ENCODE measurements at regions not wholly inside any gene's neighbourhood (a gene's known extent, or its start where the extent isn't known, plus 50 kb on each side); places are given as distances from the start of the nearest gene placed in this dataset.

DNA sequence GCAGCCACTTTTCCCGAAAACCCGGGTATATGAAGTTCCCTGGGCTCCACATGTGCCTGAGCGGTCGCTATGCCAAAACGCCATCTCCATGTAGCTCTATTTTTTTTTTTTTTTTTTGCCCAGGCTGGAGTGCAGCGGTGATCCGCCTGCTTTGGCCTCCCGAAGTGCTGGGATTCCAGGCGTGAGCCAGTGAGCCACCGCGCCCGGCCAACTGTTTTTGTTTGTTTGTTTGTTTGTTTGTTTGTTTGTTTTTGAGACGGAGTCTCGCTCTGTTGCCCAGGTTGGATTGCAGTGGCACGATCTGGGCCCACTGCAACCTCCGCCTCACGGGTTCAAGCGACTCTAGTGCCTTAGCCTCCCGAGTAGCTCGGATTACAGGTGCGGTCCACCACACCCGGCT lies 237.5 kb upstream of the IRAK1BP1 start:
- ChIA-PET POLR2A (no interaction called here), CTCF (interaction anchor here (0.6 kb wide), 1 partner anchor 837 kb away, joined by 3 read pairs; no protein-coding TSS in a partner anchor)
- TF ChIP-seq WT1 (tag by site-specific recombination; IDR thresholded peaks at IDR 0.05), result no peak
- TF ChIP-seq ZNF221 (tag by site-specific recombination; IDR thresholded peaks at IDR 0.05; ENCODE audit: borderline replicate concordance), result no peak
- TF ChIP-seq ZNF391 (tag by site-specific recombination; IDR thresholded peaks at IDR 0.05; ENCODE audit: borderline replicate concordance, low read depth), result no peak
- TF ChIP-seq ZNF292 (tag by site-specific recombination; IDR thresholded peaks at IDR 0.05; ENCODE audit: borderline replicate concordance, low read depth), result no peak
- TF ChIP-seq, protein P1, sequence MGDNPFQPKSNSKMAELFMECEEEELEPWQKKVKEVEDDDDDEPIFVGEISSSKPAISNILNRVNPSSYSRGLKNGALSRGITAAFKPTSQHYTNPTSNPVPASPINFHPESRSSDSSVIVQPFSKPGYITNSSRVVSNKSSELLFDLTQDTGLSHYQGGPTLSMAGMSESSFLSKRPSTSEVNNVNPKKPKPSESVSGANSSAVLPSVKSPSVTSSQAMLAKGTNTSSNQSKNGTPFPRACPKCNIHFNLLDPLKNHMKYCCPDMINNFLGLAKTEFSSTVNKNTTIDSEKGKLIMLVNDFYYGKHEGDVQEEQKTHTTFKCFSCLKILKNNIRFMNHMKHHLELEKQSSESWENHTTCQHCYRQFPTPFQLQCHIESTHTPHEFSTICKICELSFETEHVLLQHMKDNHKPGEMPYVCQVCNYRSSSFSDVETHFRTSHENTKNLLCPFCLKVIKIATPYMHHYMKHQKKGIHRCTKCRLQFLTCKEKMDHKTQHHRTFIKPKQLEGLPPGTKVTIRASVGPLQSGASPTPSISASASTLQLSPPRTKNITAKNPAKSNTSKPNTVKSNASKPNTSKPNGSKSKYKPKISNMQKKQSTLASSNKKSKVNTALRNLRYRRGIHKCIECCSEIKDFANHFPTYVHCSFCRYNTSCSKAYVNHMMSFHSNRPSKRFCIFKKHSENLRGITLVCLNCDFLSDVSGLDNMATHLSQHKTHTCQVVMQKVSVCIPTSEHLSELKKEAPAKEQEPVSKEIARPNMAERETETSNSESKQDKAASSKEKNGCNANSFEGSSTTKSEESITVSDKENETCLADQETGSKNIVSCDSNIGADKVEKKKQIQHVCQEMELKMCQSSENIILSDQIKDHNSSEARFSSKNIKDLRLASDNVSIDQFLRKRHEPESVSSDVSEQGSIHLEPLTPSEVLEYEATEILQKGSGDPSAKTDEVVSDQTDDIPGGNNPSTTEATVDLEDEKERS (tag by site-specific recombination; IDR thresholded peaks at IDR 0.05), result no peak
- TF ChIP-seq ZNF146 (tag by site-specific recombination; IDR thresholded peaks at IDR 0.05), result no peak
- no peak for TF ChIP-seq ZNF354C (tag by site-specific recombination; IDR thresholded peaks at IDR 0.05; ENCODE audit: borderline replicate concordance, low read depth)
- TF ChIP-seq ZNF404 (tag by site-specific recombination; IDR thresholded peaks at IDR 0.05), result no peak
- TF ChIP-seq ZNF629 (tag by site-specific recombination; IDR thresholded peaks at IDR 0.05), result no peak
- TF ChIP-seq, protein P2, sequence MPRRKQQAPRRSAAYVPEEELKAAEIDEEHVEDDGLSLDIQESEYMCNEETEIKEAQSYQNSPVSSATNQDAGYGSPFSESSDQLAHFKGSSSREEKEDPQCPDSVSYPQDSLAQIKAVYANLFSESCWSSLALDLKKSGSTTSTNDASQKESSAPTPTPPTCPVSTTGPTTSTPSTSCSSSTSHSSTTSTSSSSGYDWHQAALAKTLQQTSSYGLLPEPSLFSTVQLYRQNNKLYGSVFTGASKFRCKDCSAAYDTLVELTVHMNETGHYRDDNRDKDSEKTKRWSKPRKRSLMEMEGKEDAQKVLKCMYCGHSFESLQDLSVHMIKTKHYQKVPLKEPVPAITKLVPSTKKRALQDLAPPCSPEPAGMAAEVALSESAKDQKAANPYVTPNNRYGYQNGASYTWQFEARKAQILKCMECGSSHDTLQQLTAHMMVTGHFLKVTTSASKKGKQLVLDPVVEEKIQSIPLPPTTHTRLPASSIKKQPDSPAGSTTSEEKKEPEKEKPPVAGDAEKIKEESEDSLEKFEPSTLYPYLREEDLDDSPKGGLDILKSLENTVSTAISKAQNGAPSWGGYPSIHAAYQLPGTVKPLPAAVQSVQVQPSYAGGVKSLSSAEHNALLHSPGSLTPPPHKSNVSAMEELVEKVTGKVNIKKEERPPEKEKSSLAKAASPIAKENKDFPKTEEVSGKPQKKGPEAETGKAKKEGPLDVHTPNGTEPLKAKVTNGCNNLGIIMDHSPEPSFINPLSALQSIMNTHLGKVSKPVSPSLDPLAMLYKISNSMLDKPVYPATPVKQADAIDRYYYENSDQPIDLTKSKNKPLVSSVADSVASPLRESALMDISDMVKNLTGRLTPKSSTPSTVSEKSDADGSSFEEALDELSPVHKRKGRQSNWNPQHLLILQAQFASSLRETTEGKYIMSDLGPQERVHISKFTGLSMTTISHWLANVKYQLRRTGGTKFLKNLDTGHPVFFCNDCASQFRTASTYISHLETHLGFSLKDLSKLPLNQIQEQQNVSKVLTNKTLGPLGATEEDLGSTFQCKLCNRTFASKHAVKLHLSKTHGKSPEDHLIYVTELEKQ (tag by site-specific recombination; IDR thresholded peaks at IDR 0.05; ENCODE audit: borderline replicate concordance), result no peak
- no peak for TF ChIP-seq KLF1 (tag by site-specific recombination; IDR thresholded peaks at IDR 0.05)
- TF ChIP-seq MYNN (tag by site-specific recombination; IDR thresholded peaks at IDR 0.05; ENCODE audit: borderline replicate concordance), result no peak
- TF ChIP-seq ZNF169 (tag by site-specific recombination; IDR thresholded peaks at IDR 0.05), result no peak
- TF ChIP-seq GLI2 (tag by site-specific recombination; IDR thresholded peaks at IDR 0.05; ENCODE audit: borderline replicate concordance, low read depth), result no peak
- TF ChIP-seq ZNF10 (tag by site-specific recombination; IDR thresholded peaks at IDR 0.05), result no peak
- TF ChIP-seq, protein P3, sequence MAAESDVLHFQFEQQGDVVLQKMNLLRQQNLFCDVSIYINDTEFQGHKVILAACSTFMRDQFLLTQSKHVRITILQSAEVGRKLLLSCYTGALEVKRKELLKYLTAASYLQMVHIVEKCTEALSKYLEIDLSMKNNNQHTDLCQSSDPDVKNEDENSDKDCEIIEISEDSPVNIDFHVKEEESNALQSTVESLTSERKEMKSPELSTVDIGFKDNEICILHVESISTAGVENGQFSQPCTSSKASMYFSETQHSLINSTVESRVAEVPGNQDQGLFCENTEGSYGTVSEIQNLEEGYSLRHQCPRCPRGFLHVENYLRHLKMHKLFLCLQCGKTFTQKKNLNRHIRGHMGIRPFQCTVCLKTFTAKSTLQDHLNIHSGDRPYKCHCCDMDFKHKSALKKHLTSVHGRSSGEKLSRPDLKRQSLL (tag by site-specific recombination; IDR thresholded peaks at IDR 0.05), result no peak
- Histone ChIP-seq H3K27ac (ENCODE audit: extremely low read depth, low read depth, low read length) (no peak overlapping the region), H3K36me3 (ENCODE audit: control insufficient read depth in 2 of 2, insufficient read depth in 1 of 2, low read length in 2 of 2) (no peaks in the 10 kb centered on the region), H3K4me1 (ENCODE audit: control insufficient read depth, insufficient read depth, low read length) (no peaks in the 10 kb centered on the region), H3K9me3 (ENCODE audit: control insufficient read depth, insufficient read depth, low read depth, low read length) (no peaks in the 10 kb centered on the region), H3K4me3 (ENCODE audit: low read depth, low read length) (no peak overlapping the region)

DNA sequence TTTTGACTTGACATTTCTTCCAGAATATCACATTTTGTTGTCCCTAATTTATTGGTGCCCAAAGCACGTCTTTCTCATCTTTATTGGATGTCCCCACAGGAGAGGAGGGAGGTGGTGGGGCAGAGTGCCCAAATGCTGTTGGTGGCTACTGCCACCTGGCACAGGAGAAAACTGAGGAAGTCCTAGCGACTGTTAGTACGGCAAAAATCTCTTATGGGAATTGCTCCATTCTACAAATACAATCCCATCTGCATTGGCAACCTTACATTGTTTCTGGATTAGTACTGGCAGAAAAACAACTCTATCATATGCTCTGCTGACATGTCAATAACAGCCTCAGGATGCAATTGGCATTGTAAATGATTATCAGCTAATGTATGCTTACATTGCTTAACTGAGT lies 235.4 kb upstream of the IRAK1BP1 start:
- Histone ChIP-seq H3K36me3 (ENCODE audit: control insufficient read depth in 2 of 2, insufficient read depth in 1 of 2, low read length in 2 of 2) (no peaks in the 10 kb centered on the region), H3K4me3 (ENCODE audit: low read depth, low read length) (no peak overlapping the region), H3K9me3 (ENCODE audit: control insufficient read depth, insufficient read depth, low read depth, low read length) (no peaks in the 10 kb centered on the region), H3K27ac (ENCODE audit: extremely low read depth, low read depth, low read length) (no peak overlapping the region), H3K4me1 (ENCODE audit: control insufficient read depth, insufficient read depth, low read length) (no peaks in the 10 kb centered on the region)
- ChIA-PET POLR2A (no interaction called here), CTCF (no interaction called here)
- TF ChIP-seq ZNF623 (tag by site-specific recombination; IDR thresholded peaks at IDR 0.05), result no peak
- TF ChIP-seq ZNF768 (tag by site-specific recombination; IDR thresholded peaks at IDR 0.05), result no peak
- TF ChIP-seq, protein P4, sequence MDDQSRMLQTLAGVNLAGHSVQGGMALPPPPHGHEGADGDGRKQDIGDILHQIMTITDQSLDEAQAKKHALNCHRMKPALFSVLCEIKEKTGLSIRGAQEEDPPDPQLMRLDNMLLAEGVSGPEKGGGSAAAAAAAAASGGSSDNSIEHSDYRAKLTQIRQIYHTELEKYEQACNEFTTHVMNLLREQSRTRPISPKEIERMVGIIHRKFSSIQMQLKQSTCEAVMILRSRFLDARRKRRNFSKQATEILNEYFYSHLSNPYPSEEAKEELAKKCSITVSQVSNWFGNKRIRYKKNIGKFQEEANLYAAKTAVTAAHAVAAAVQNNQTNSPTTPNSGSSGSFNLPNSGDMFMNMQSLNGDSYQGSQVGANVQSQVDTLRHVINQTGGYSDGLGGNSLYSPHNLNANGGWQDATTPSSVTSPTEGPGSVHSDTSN (CRISPR knock-in tag; IDR thresholded peaks at IDR 0.05), result no peak
- TF ChIP-seq EGR2 (tag by site-specific recombination; IDR thresholded peaks at IDR 0.05; ENCODE audit: low read depth), result no peak
- TF ChIP-seq, protein P5, sequence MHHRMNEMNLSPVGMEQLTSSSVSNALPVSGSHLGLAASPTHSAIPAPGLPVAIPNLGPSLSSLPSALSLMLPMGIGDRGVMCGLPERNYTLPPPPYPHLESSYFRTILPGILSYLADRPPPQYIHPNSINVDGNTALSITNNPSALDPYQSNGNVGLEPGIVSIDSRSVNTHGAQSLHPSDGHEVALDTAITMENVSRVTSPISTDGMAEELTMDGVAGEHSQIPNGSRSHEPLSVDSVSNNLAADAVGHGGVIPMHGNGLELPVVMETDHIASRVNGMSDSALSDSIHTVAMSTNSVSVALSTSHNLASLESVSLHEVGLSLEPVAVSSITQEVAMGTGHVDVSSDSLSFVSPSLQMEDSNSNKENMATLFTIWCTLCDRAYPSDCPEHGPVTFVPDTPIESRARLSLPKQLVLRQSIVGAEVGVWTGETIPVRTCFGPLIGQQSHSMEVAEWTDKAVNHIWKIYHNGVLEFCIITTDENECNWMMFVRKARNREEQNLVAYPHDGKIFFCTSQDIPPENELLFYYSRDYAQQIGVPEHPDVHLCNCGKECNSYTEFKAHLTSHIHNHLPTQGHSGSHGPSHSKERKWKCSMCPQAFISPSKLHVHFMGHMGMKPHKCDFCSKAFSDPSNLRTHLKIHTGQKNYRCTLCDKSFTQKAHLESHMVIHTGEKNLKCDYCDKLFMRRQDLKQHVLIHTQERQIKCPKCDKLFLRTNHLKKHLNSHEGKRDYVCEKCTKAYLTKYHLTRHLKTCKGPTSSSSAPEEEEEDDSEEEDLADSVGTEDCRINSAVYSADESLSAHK (tag by site-specific recombination; IDR thresholded peaks at IDR 0.05), result no peak
- TF ChIP-seq ZNF776 (tag by site-specific recombination; IDR thresholded peaks at IDR 0.05; ENCODE audit: borderline replicate concordance), result no peak
- TF ChIP-seq KLF16 (tag by site-specific recombination; IDR thresholded peaks at IDR 0.05), result no peak
- TF ChIP-seq ZFP3 (tag by site-specific recombination; IDR thresholded peaks at IDR 0.05; ENCODE audit: low read depth), result no peak
- TF ChIP-seq ZNF658 (tag by site-specific recombination; IDR thresholded peaks at IDR 0.05), result no peak
- no peak for TF ChIP-seq ZNF341 (tag by site-specific recombination; IDR thresholded peaks at IDR 0.05; ENCODE audit: low read depth)

Measured in HEK293 (cell line).